GM19324 (cell line): ENCODE measurements at regions not wholly inside any gene's neighbourhood (a gene's known extent, or its start where the extent isn't known, plus 50 kb on each side); places are given as distances from the start of the nearest gene placed in this dataset.
"Not testable (repeated sequence)": the region's sequence is repeated elsewhere in the genome, so short reads cannot be mapped to it uniquely, and the experiment has no call there.

ENCODE experiments used
- ATAC-seq: cut with Tn5 transposase; IDR thresholded peaks from one replicate; pipeline ENCODE4 v1.9.1; 2021; ENCODE audit warnings: mild to moderate bottlenecking, moderate library complexity; ENCODE audit not compliant: unreplicated experiment, low FRiP score

DNA sequence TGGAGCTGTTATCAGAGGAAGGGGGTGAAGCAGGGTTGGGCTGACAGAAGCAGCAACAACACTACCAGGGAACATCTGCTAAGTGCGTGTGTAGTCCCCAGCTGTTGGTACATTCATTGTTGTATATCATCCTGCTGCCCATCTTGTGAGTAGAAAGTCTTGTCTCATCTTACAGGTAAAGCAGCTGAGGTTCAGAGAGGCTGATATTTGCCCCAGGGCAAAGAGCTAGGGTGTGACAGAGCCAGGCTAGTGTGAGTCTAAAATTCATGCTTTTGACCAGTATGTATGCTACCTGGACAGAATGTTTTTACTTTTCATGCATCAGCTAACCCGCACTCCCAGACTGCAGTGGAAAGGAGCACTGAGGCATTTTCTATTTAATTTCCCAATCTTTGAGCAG, 221.6 kb downstream of the STK31 start:
- no peak for ATAC-seq

DNA sequence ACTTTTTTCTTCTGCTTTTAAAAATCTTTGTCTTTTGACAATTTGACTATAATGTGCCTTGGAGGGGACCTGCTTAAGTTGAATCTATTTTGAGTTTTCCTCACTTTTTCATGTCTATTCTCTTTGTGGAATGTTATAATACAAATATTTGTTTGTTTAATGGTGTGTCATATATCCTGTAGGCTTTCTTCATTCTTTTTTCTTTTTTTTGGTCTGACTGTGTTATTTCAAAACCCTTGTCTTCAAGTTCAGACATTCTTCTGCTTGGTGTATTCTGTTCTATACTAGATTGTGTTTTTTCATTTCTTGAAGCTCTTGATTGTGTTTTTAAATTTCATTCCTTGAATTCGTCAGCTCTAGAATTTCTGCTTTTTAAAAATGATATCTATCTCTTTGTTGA, 228.2 kb downstream of the STK31 start:
- ATAC-seq, result no peak

DNA sequence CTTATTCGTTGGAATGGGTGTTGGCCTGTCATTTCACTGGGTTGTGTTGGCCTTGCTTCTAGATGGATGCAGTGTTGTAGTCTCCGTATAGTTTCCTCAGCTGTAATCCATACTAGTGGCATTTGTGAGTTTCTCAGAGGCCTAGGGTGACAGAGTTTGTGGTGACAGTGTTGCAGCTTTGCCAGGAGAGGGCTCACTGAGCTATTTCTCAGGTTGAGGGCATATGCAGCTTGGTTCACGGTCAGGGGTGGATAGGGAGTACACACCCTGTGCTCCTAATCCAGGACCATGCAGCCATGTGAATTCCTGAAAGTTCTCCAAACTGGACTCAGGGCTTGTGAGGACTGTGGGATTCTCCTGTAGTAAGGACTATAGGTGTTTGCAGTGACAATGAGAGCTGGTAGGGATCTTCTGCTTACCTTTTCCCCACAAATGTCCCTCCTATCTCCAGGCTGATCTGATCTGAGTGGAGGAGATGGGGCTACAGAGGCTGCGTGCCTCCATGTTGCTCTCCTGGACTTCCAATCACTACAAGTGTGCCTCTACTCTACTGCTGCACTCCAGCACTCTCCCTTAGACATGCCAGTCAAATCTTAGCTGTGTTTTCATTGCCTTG, 229.0 kb downstream of the STK31 start:
- no peak for ATAC-seq

GRCh38 chr7:23939747-23940146, 229.7 kb downstream of the STK31 start:
- ATAC-seq, result not testable (repeated sequence)

GRCh38 chr7:23941551-23941950, 231.5 kb downstream of the STK31 start:
- no peak for ATAC-seq

GRCh38 chr7:23942032-23942431, 232.0 kb downstream of the STK31 start:
- no peak for ATAC-seq

DNA sequence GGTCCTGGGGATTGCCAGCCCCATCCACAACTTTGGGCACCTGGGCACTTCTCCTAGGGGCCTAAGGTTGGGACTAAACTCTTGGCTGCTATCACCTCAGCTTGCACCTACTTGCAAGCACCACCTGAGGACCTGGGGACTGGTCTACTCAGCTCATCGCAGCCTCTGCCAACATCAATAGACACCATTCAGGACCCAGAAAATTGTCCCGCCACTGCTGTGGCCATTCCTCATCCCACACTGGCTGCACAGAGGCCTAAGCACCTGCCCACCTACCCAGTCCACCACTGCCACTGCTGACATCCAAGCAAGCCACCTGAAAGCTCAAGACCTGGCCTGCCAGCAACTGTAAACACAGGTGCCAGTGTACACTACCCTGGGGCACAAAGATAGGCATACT, 234.1 kb downstream of the STK31 start:
- ATAC-seq, result no peak

- ATAC-seq, result no peak
Measured at GRCh38 chr7:23945472-23945871, 235.5 kb downstream of the STK31 start.

DNA sequence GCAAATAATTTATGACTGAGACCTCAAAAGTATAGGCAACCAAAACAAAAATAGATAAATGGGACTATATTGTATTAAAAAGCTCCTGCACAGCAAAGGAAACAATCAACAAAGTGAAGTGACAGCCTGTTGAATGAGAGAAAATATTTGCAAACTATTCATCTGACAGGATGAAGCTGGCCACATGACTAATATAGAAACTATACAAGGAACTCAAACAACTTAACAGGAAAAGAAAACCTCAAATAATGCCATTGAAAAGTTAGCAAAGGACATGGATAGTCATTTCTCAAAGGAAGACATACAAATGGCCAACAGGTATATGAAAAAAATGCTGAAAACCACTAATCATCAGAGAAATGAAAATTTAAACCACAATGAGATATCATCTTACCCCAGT, 245.1 kb downstream of the STK31 start:
- no peak for ATAC-seq

GRCh38 chr7:23955600-23956149, 245.7 kb downstream of the STK31 start:
- no peak for ATAC-seq

DNA sequence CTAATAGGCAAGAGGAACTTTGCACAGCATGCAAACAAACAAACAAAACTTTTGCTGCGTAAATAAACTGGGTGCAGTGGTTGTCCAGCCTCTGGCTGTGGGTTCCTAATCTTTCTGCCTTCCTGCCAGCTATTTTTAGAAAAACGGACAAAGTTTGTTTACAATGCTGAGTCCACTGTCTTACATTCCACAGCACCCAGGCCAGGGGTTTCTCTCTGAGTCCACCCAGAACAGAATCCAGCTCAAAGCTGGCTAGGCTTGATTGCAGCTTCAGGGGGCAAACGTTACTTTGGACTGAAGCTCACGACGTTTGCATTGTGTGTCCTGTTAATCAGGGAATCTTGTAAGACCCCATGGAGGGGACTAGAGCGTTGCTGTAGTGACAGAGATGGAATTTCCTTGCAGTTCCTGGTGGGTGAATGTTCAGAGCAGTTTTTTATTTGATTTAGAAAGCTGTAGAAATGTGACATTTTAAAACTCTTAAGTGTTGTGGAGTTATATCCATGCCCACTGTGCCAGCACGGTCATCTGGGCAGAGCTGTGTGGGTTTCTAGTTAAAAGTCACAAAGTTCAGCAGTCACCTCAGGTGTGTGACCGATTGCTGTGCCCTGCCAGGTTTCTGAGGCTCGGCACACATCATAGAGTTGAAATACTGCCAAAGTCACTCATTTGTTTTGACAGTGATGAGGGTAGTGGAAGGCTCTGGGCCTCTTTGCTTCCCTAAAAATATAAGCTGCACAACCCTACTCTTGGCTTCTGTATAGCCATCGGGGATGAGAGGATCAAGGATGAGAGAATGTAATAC, 247.0 kb downstream of the STK31 start:
- ATAC-seq, result no peak

DNA sequence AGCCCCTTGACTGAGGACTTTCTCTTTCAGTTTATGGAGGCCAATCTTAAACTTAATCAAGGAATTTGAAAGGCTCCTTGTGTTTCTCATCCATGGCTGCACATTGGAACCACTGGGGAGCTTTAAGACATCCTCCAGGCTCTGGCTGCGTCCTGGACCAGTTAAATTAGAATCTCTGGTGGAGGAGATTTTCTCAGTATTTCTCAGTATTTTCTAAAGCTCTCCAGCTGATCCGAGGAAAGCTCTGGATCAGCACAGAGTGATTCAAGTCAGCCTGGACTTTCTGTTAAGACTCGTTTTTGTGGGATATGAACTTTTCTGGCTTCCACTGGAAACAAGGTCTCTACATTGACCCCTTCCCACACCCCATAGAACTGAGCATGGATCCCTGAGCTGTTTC, 249.8 kb downstream of the STK31 start:
- no peak for ATAC-seq

GRCh38 chr7:23960361-23960760, 250.3 kb downstream of the STK31 start:
- ATAC-seq, result no peak

DNA sequence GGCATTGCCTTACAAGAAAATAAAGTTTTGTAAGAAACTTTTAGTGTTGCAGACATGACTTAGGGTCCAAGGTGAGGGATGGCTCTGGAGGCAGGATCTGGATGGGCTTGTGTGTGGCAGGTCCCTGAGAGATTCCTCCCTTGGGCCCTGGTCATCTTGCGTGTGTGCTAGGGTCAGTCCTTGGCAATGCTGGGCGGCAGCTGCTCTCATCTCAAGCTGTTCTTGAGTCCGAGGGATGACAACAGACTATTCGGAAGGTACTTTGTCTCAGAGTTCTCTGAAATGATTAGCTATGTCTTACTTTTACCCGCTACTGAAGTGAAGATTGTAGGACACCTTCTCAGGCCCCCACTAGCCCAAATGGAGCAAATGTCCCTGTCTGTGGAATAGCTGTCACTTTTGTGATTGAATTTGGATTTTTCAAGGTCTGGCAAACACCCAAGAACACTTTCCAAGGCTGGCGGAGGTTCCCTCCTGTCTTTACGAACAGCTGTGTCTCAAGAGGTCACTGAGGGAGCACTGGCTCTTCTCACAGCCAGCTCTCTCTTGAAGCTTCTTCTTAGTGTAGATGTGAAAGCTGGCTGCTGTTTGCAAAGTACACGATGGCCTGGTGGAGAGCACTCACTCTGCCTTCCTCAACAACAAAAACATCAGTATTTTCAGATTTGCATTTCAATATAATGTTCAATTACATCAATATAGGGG, 253.6 kb downstream of the STK31 start:
- no peak for ATAC-seq

DNA sequence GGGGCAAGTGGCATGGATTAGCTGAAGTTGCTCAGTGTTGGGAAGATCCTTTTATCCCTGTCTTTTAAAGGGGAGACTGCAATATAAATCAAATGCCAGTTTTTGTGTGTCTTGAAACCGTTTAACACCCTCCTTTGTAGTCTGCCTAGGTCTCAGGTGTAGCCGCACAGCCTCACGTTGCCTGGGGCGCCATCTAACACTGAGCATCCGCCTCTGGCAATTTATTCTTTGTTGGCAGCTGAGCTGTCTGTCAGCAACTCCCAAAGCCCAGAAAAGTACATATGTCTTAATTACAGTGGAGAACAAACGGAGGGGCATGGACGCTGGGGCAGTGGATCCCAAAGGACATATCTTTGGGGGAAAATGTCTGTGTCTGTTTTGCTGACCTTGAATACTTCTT, 254.7 kb downstream of the STK31 start:
- ATAC-seq, result no peak

GRCh38 chr7:23965296-23965695, 255.3 kb downstream of the STK31 start:
- no peak for ATAC-seq

DNA sequence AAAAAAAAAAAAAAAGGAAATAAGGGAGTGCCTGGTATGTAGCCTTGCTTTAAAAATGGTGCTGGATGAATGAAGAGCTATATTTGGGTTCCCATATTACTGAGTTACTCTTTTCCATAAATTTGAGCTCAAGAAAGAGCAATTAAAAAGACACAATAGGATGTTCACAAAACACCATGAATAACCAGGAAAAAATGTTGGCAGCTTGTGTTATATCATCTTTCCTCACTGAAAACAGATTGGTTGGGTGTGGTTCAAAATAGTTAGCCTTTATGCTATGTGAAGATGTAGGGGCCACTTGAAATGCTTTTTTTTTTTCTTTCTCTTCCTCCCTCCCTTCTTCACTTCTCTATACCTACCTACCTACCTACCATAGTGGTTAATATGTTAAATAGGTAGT, 256.9 kb downstream of the STK31 start:
- ATAC-seq, result no peak

DNA sequence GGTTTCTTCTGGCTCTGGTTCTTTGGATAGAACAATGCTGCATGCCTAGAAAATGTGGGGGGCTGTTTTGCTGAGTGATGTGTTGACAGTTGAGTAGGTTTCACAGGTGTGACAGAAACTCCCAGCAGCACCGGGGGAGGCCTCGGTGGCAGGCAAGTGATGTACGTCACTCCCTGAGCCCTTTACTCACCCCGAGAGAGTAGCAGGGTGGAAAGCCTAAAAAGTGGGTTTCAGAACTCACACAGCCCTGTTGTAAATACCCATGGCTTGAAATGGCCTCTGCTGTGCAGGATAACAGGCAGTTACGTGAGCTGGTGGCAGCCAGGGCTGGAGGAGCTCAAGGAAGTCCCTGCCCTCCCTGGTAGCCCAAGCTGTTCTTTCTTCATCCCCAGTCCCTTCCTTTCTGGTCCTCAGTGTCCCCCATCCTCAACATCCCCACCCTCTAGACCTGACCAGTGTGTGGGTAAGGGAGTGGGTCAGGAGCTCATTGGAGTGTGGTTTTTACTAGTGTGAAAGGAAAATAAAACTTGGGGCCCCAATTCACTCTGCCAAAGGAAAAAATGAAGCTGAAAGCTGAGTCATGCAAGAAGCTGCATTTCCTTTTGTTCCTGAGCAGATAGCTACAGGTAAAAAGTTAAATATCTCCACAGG, 258.1 kb downstream of the STK31 start:
- ATAC-seq, result no peak

GRCh38 chr7:23968791-23969190, 258.8 kb downstream of the STK31 start:
- ATAC-seq, result no peak

GRCh38 chr7:23969443-23969842, 259.4 kb downstream of the STK31 start:
- no peak for ATAC-seq

- no peak for ATAC-seq
Measured at GRCh38 chr7:23970193-23970592, 260.2 kb downstream of the STK31 start.
